ENCODE measurements at regions not wholly inside any gene's neighbourhood (a gene's known extent, or its start where the extent isn't known, plus 50 kb on each side); places are given as distances from the start of the nearest gene placed in this dataset.

GRCh38 chr2:65727816-65728215, 295.4 kb upstream of the SPRED2 start:
- H3K18ac ChIP-seq (ENCODE audit: extremely low read depth, low read length): no peak overlapping the region
- no peak overlapping the region for H3K23ac ChIP-seq (ENCODE audit: insufficient read length)
- H3K4me1 ChIP-seq (replicated peaks in 1 of 4; ENCODE audit: control insufficient read depth in 3 of 4, insufficient read depth in 4 of 4, low read length in 3 of 4): peaks cover 0 to 7% (median 2%) of the 10 kb centered on the region in 4 experiments; a peak in 3 of 7 replicates
- peaks cover 0 to 7% of the 10 kb centered on the region in 2 experiments; a peak in 2 of 4 replicates for H3K9me3 ChIP-seq (ENCODE audit: insufficient read depth in 2 of 2, low read depth in 1 of 2, low read length in 1 of 2)
- H3K9ac ChIP-seq (replicated peaks in 1 of 4; ENCODE audit: extremely low read depth in 1 of 4, low read depth in 3 of 4, low read length in 3 of 4): no peak overlapping the region
- no peak overlapping the region for H2BK5ac ChIP-seq (ENCODE audit: low read depth, low read length)
- H2AK5ac ChIP-seq (ENCODE audit: low read depth, low read length): no peak overlapping the region
- no peak overlapping the region for H4K8ac ChIP-seq (ENCODE audit: extremely low read depth, insufficient read depth, low read length)
- H3K36me3 ChIP-seq (ENCODE audit: control insufficient read depth in 2 of 4, insufficient read depth in 4 of 4, low read length in 3 of 4): no peaks in the 10 kb centered on the region
- no peak for TF ChIP-seq ATF2 (IDR thresholded peaks at IDR 0.05; ENCODE audit: low read length)
- TF ChIP-seq RFX5 (IDR thresholded peaks at IDR 0.05; ENCODE audit: borderline replicate concordance, low read depth, low read length): no peak
- no peak for TF ChIP-seq HDAC2 (IDR thresholded peaks at IDR 0.05; ENCODE audit: borderline replicate concordance in 1 of 2, low read depth in 2 of 2, low read length in 2 of 2)
- no peak for TF ChIP-seq SAP30 (IDR thresholded peaks at IDR 0.05; ENCODE audit: insufficient read depth, insufficient replicate concordance, low read length)
- TF ChIP-seq TAF7 (optimal IDR thresholded peaks at IDR 0.05; ENCODE audit: borderline replicate concordance, low read depth, low read length): no peak
- no peak for TF ChIP-seq SP4 (IDR thresholded peaks at IDR 0.05; ENCODE audit: low read length)
- TF ChIP-seq RAD21 (IDR thresholded peaks at IDR 0.05 in 1 of 2, conservative IDR thresholded peaks at IDR 0.05 in 1 of 2; ENCODE audit: low read depth in 2 of 2, low read length in 2 of 2): no peak
- TF ChIP-seq POU5F1 (IDR thresholded peaks at IDR 0.05; ENCODE audit: low read depth, low read length): no peak
- no peak for TF ChIP-seq ATF3 (IDR thresholded peaks at IDR 0.05; ENCODE audit: insufficient read depth, low read depth, low read length)
- CTCF ChIA-PET (ENCODE audit: partially characterized antibody): interaction anchor here (0.7 kb wide), 1 partner anchor 74 kb away, joined by 3 read pairs; no protein-coding TSS in a partner anchor
- no peak overlapping the region for H3K56ac ChIP-seq (replicated peaks; ENCODE audit: insufficient read length, low read depth, low read length)
- no peak overlapping the region for H3K27ac ChIP-seq (ENCODE audit: low read depth, low read length)
- H2BK120ac ChIP-seq (replicated peaks; ENCODE audit: low read depth, low read length): no peak overlapping the region
- peak overlapping the region; percentile 74; the same call in 1 of the 2 replicates for H2AFZ ChIP-seq (ENCODE audit: low read length)
- no peak overlapping the region for H2BK12ac ChIP-seq (ENCODE audit: low read depth, low read length)
- no peak overlapping the region for H4K91ac ChIP-seq (replicated peaks; ENCODE audit: insufficient read length, low read length)
- DNase-seq (ENCODE audit: low read depth in 1 of 2, low spot score in 2 of 2): no peak
- no peaks in the 10 kb centered on the region for H4K20me1 ChIP-seq (replicated peaks in 1 of 2; ENCODE audit: control insufficient read depth in 1 of 2, insufficient read depth in 2 of 2, low read length in 2 of 2)
- no peak overlapping the region for H3K4ac ChIP-seq (replicated peaks; ENCODE audit: insufficient read length, low read depth, low read length)
- H3K14ac ChIP-seq (ENCODE audit: insufficient read length): no peak overlapping the region
- H2BK20ac ChIP-seq (ENCODE audit: low read length): no peak overlapping the region
- no peak for FAIRE-seq
- H3K4me3 ChIP-seq (ENCODE audit: extremely low read depth in 1 of 4, insufficient read depth in 2 of 4, low read depth in 3 of 4, low read length in 4 of 4): no peak overlapping the region
- H2BK15ac ChIP-seq (ENCODE audit: low read length): no peak overlapping the region
- no peaks in the 10 kb centered on the region for H3K79me1 ChIP-seq (ENCODE audit: low read depth, low read length)
- 94% methylated on average over 3 of the region's 3 CpGs; no CpG with 5 or more reads in 1 of the 2 experiments for WGBS, 2 experiments (ENCODE audit: extremely low coverage in 1 of 2, insufficient coverage in 1 of 2, insufficient read length in 1 of 2, insufficient replicate concordance in 2 of 2, low coverage in 1 of 2, low lambda C conversion rate in 2 of 2, missing lambda C conversion rate in 1 of 2)
- no peaks in the 10 kb centered on the region for H3K27me3 ChIP-seq (replicated peaks in 1 of 4; ENCODE audit: control insufficient read depth in 3 of 4, extremely low read depth in 1 of 4, insufficient read depth in 3 of 4, low read length in 3 of 4)
- no peaks in the 10 kb centered on the region for H3K79me2 ChIP-seq (ENCODE audit: control insufficient read depth in 1 of 2, insufficient read depth in 2 of 2, low read length in 2 of 2)
- no peaks in the 10 kb centered on the region for H3K23me2 ChIP-seq (ENCODE audit: low read depth, low read length)
- POLR2A ChIA-PET (ENCODE audit: partially characterized antibody): no interaction called here
- H3K4me2 ChIP-seq (ENCODE audit: insufficient read depth in 1 of 2, low read depth in 2 of 2, low read length in 2 of 2): no peak overlapping the region
- no peak overlapping the region for H4K5ac ChIP-seq (ENCODE audit: insufficient read length, low read depth, low read length)
